Naive thymus-derived CD8-positive, alpha-beta T cell (primary cell): ENCODE measurements at regions not wholly inside any gene's neighbourhood (a gene's known extent, or its start where the extent isn't known, plus 50 kb on each side); places are given as distances from the start of the nearest gene placed in this dataset.

Experiments
- ATAC-seq, 2 donors: fragments of 150-1000 bp; cut with Tn5 transposase in 1 of 2; sonication (Bioruptor Pico), chemical (Tn5 transposase) in 1 of 2; 1 replicate in 1 of 2; 2 replicates in 1 of 2; pipeline ENCODE4 v1.10.0; 2021; ENCODE audit warnings: mild to moderate bottlenecking in 2 of 2, moderate library complexity in 2 of 2
- POLR2A ChIA-PET: fragments of 350-600 bp; sonication (Branson Sonifier 250); formaldehyde crosslinking; loops from one replicate; lab custom pipeline; 2021; ENCODE audit warnings: antibody characterized with exemption; lab: Charles Lee
- DNase-seq, 10 donors: peaks; one replicate each; pipeline versions ENCODE4 v3.0.0 to v3.0.0-alpha.2; 2020 to 2022
- H3K27ac Mint-ChIP-seq, 10 donors: one replicate each; pipeline ENCODE4 v1.8.0; 2020 to 2022; ENCODE audit warnings: mild to moderate bottlenecking in 10 of 10, mixed read lengths in 10 of 10, moderate library complexity in 4 of 10, inconsistent platforms in 1 of 10
- H3K27me3 Mint-ChIP-seq, 5 donors: one replicate each; pipeline ENCODE4 v1.8.0; 2021 to 2022; ENCODE audit warnings: mixed read lengths in 5 of 5
- H3K36me3 Mint-ChIP-seq, 3 donors: one replicate each; pipeline ENCODE4 v1.8.0; 2020 to 2022; ENCODE audit warnings: mixed read lengths in 3 of 3, mild to moderate bottlenecking in 2 of 3, inconsistent platforms in 1 of 3
- H3K4me1 Mint-ChIP-seq, 4 donors: one replicate each; pipeline ENCODE4 v1.8.0; 2021 to 2022; ENCODE audit warnings: mixed read lengths in 4 of 4
- H3K4me3 Mint-ChIP-seq, 10 donors: one replicate each; pipeline ENCODE4 v1.8.0; 2020 to 2022; ENCODE audit warnings: mild to moderate bottlenecking in 10 of 10, mixed read lengths in 10 of 10, moderate library complexity in 6 of 10, inconsistent platforms in 1 of 10
- H3K9me3 Mint-ChIP-seq, 9 donors: one replicate each; pipeline ENCODE4 v1.8.0; 2020 to 2022; ENCODE audit warnings: mixed read lengths in 9 of 9, mild to moderate bottlenecking in 3 of 9, inconsistent platforms in 1 of 9, moderate library complexity in 1 of 9

DNA sequence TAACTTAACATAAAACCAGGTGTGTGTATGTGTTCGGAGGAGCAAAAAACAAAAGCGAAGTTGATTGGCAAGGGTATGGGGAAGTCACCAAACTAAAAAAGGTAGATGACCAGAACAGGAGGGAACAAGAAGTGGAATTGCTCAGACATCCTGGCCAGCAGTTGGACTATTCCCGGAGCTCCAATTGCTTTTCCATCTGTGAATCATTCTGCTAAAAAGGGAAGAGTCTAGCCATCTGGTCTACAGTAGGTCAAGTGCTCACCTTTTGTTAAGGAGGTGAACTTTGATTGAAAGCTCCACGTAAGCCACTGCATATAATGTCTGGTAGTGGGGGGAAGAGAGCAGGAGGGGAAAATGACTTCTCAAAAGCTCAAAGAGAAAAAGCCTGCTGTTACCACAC lies 50.0 kb upstream of the BET1 start:
- Mint-ChIP-seq H3K4me1 (peaks cover 0 to 30% (median 1%) of the 10 kb centered on the region in 4 donors), H3K9me3 (peaks cover 0 to 11% (median 0%) of the 10 kb centered on the region in 9 donors), H3K27ac (peak overlapping the region in 1 of 10 donors; percentile 17), H3K4me3 (no peak overlapping the region), H3K27me3 (peaks cover 7 to 18% (median 16%) of the 10 kb centered on the region in 5 donors), H3K36me3 (no peaks in the 10 kb centered on the region)
- DNase-seq (no peak), ATAC-seq (no peak)
- POLR2A ChIA-PET, result no interaction called here

DNA sequence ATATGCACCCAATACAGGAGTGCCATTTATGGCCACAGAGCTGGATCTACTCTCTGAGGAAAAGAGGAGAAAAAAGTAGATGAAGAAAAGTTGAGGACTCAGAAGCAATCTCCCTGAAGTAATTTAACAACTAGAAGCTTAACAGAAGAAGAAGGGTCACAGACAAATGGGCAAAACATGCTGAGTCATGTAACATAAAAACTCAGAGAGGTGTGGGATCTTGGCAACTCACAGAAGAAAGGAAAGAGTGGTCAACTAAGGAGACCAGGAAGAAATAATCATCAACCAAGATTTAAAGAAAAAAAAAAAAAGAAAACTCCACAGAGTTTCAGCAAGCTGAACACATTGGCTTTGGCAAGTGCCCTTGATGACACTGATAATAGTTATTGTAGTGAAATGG lies 51.8 kb upstream of the BET1 start:
- ATAC-seq (no peak), DNase-seq (no peak)
- Mint-ChIP-seq H3K27me3 (peaks cover 8 to 17% (median 15%) of the 10 kb centered on the region in 5 donors), H3K27ac (no peak overlapping the region), H3K36me3 (no peaks in the 10 kb centered on the region), H3K4me3 (no peak overlapping the region), H3K9me3 (peaks cover 0 to 11% (median 0%) of the 10 kb centered on the region in 9 donors), H3K4me1 (peaks cover 0 to 16% (median 0%) of the 10 kb centered on the region in 4 donors)
- POLR2A ChIA-PET, result no interaction called here

DNA sequence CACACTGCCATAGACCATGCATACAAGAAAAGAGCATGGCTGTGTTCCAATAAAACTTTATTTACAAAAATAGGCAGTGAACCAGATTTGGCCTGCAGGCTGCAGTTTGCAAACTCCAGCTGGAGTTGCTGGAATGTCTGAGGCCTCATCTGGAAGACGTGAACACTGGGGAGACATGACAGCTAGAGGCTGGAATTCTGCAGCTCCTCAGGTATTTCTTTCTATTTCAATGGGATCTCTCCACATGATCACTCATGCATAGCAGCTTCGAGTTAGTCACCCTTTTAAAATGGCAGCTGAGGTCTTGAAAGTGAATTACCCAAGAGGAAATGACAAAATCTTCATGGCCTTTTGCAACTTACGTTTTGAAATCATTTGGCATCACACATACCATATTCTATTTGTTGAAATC lies 52.6 kb upstream of the BET1 start:
- no peak overlapping the region for H3K27ac Mint-ChIP-seq
- H3K36me3 Mint-ChIP-seq, result no peaks in the 10 kb centered on the region
- peaks cover 0 to 11% (median 0%) of the 10 kb centered on the region in 9 donors for H3K9me3 Mint-ChIP-seq
- POLR2A ChIA-PET, result no interaction called here
- no peak for ATAC-seq
- H3K4me3 Mint-ChIP-seq, result no peak overlapping the region
- no peak for DNase-seq
- peaks cover 0 to 14% (median 0%) of the 10 kb centered on the region in 4 donors for H3K4me1 Mint-ChIP-seq
- peaks cover 13 to 23% (median 17%) of the 10 kb centered on the region in 5 donors for H3K27me3 Mint-ChIP-seq

DNA sequence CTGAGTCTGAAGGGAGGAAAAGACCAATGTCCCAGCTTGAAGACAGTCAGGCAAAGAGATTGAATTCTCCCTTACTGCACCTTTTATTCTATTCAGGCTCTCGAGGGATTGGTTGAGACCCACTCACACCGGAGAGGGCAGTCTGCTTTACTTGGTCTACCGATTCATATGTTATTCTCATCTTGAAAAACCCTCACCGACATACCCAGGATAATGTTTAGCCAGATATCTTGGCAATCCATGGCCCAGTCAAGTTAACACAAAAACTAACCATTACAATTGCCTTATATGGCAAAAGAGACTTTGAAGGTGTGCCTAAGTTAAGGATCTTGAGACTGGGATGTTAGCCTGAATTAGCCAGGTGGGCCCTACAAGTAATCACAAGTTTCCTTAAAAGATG lies 53.8 kb upstream of the BET1 start:
- Mint-ChIP-seq H3K4me3 (no peak overlapping the region), H3K27ac (no peak overlapping the region), H3K4me1 (peaks cover 0 to 5% (median 0%) of the 10 kb centered on the region in 4 donors), H3K36me3 (no peaks in the 10 kb centered on the region), H3K9me3 (peaks cover 0 to 11% (median 0%) of the 10 kb centered on the region in 9 donors), H3K27me3 (peaks cover 17 to 34% (median 21%) of the 10 kb centered on the region in 5 donors)
- ATAC-seq (no peak), DNase-seq (no peak)
- POLR2A ChIA-PET, result no interaction called here

DNA sequence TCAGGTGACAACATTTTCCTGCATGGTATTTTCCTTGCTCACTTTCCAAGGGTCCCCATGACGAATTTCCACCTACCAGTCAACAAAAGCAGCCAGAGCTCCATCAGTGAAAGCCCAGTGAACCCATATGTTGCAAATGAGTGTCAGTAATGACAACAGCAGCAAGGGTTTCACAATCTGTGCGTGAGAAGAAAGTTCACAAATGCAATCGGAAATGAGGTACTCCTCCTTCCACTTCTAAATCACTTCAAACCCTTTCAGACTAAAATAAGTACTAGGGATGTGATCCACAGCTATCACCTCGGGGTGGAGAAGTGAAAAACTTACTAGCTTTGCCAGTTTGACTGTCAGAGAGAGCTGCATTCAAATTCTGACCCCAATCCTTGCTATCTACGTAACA lies 55.6 kb upstream of the BET1 start:
- Mint-ChIP-seq H3K27ac (no peak overlapping the region), H3K27me3 (peaks cover 19 to 28% (median 23%) of the 10 kb centered on the region in 5 donors), H3K36me3 (no peaks in the 10 kb centered on the region), H3K9me3 (peaks cover 0 to 11% (median 0%) of the 10 kb centered on the region in 9 donors), H3K4me3 (no peak overlapping the region), H3K4me1 (peaks cover 0 to 4% (median 0%) of the 10 kb centered on the region in 4 donors)
- DNase-seq, result no peak
- ATAC-seq, result no peak
- POLR2A ChIA-PET, result no interaction called here

DNA sequence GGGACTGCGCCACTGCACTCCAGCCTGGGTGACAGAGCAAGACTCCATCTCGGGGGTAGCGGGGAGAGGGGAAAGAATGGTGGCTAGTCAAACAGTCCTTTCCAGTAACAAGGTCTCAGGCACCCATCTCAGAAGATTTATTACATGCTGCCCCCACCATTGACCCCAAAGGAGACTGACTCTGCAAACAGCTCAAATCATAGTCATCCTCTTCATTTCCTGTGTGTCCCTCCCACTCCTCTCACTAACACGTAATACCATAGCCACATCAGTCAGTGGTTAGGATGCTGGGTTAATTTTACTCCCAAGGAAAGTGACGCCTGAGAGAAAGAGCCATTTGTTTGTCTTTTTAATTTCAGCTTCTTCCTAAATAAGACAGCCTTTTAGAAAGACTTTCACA lies 56.6 kb upstream of the BET1 start:
- Mint-ChIP-seq H3K27ac (no peak overlapping the region), H3K4me1 (peaks cover 0 to 11% (median 2%) of the 10 kb centered on the region in 4 donors), H3K9me3 (peaks cover 0 to 7% (median 0%) of the 10 kb centered on the region in 9 donors), H3K4me3 (no peak overlapping the region), H3K36me3 (no peaks in the 10 kb centered on the region), H3K27me3 (peaks cover 19 to 25% (median 22%) of the 10 kb centered on the region in 5 donors)
- POLR2A ChIA-PET, result no interaction called here
- ATAC-seq, result no peak
- no peak for DNase-seq

DNA sequence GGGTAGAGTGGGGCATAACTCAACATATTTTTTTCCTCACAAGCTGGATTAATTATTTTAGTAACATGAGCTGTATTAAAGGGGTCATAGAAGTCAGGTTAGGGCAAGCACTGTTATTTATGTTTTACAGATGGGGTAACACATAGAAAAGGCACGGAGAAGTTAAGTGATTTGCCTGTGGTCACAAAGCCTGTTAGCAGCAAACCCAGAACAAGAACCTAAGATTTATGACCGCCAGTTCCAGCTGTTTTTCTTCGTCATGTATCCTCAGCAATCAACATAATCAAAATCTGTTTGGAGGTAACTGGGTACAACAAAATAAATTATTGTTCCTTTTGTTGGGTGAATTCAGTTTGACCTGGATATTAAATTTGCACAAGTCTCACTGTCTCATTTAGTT lies 57.2 kb upstream of the BET1 start:
- no peak for ATAC-seq
- DNase-seq, result no peak
- Mint-ChIP-seq H3K27ac (no peak overlapping the region), H3K9me3 (peaks cover 0 to under 1% (median 0%) of the 10 kb centered on the region in 9 donors), H3K4me1 (peaks cover 0 to 11% (median 2%) of the 10 kb centered on the region in 4 donors), H3K4me3 (no peak overlapping the region), H3K36me3 (no peaks in the 10 kb centered on the region), H3K27me3 (peaks cover 17 to 25% (median 24%) of the 10 kb centered on the region in 5 donors)
- POLR2A ChIA-PET, result no interaction called here

DNA sequence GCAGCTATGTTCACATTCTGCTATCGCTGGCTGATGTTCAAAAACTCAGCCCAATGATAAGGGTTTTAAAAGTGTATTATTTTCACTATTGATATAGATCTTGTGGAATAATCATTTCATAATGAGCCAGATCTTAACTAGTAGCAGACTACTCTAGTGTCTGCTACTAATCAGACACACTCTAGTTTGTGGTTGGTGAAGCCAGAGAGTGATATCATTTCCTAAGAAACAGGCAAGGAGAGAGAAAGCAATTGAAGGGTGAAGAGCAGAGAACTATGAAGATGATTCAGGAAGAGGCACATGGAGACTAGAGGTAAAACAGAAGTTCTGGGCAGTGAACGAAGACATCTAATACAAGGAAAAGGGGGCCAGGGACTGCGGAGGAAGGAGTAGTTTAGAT lies 58.2 kb upstream of the BET1 start:
- no peak for ATAC-seq
- Mint-ChIP-seq H3K27me3 (peaks cover 17 to 27% (median 26%) of the 10 kb centered on the region in 5 donors), H3K27ac (no peak overlapping the region), H3K4me3 (no peak overlapping the region), H3K36me3 (no peaks in the 10 kb centered on the region), H3K4me1 (peaks cover 0 to 11% (median 2%) of the 10 kb centered on the region in 4 donors), H3K9me3 (no peaks in the 10 kb centered on the region)
- POLR2A ChIA-PET, result no interaction called here
- no peak for DNase-seq

DNA sequence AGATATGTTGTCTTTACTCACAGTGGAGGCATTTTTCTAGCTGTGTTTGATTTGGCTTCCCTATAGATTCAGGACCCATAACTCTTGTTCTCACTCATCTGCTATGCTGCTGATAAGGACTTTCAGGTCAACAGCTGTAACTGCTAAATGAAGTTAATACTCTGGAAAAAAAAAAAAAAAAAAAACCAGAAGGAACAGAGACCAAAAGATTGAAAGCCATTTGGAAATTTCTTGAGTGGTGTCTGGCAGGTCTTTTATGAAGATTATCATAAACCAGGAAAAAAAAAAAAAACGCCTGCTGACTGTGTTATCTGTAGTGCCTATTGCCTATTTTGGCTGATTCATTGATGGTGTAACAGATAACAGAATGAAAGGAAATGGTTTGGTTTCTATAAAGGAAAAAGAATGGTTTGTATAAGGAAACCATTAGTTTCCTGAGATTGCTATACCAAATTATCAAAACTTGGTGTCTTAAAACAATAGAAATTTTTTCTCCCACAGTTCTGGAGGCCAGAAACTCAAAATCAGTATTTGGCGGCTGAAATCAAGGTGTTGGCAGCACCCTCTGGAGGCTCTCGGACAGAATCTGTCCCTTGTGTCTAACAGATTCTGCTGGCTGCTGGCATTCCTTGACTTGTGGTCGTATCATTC lies 60.5 kb upstream of the BET1 start:
- Mint-ChIP-seq H3K4me3 (no peak overlapping the region), H3K4me1 (peaks cover 0 to 15% (median 2%) of the 10 kb centered on the region in 4 donors), H3K9me3 (no peaks in the 10 kb centered on the region), H3K27ac (no peak overlapping the region), H3K27me3 (peaks cover 15 to 44% (median 31%) of the 10 kb centered on the region in 5 donors), H3K36me3 (no peaks in the 10 kb centered on the region)
- DNase-seq, result no peak
- POLR2A ChIA-PET, result interaction anchor here (0.7 kb wide), 1 partner anchor 20 kb away, joined by 3 read pairs; no protein-coding TSS in a partner anchor
- ATAC-seq, result no peak

DNA sequence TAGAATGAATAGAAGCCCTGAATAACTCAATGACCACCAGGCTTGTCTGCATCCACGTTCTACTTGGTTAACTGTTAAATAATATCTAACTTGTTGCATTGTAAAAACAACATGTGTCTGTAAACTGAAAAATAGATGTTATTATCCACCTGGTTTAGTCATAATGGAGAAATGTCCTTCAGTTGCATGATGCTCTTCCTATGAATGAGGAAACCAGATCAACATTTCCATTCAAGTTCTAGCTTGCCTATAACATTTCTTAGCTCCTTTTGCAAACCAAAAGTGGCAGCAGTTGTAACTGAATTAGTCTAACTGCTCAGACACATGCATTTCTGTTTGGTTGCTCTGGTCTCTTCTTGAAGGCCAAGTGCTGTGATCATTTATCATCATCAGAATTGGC lies 62.9 kb upstream of the BET1 start:
- peaks cover 13 to 42% (median 22%) of the 10 kb centered on the region in 5 donors for H3K27me3 Mint-ChIP-seq
- no peak overlapping the region for H3K4me3 Mint-ChIP-seq
- ATAC-seq (no peak), DNase-seq (no peak)
- peaks cover 0 to 15% (median 2%) of the 10 kb centered on the region in 4 donors for H3K4me1 Mint-ChIP-seq
- POLR2A ChIA-PET, result no interaction called here
- no peak overlapping the region for H3K27ac Mint-ChIP-seq
- no peaks in the 10 kb centered on the region for H3K9me3 Mint-ChIP-seq
- H3K36me3 Mint-ChIP-seq, result no peaks in the 10 kb centered on the region

DNA sequence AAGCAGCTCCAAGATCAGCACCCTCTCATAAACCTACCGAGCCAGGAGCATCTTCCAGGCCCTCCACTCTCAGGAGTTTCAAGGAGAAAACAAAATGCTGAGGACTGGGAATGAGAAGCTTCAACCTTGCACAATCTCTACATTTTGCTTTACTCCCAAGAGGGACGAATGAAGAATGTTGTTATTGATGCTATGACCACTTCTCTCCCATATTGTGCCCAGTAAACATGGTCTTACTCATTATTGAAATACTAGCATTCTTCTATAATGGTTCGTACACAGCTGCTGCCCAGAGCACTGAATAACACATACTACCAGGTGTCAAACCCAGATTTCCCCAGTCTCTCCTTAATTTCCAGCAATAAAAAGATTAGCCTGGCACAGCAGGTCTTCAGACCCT lies 63.4 kb upstream of the BET1 start:
- no peak overlapping the region for H3K27ac Mint-ChIP-seq
- H3K4me1 Mint-ChIP-seq, result peaks cover 0 to 15% (median 2%) of the 10 kb centered on the region in 4 donors
- peaks cover 10 to 37% (median 18%) of the 10 kb centered on the region in 5 donors for H3K27me3 Mint-ChIP-seq
- no peak overlapping the region for H3K4me3 Mint-ChIP-seq
- DNase-seq, result no peak
- no peaks in the 10 kb centered on the region for H3K36me3 Mint-ChIP-seq
- POLR2A ChIA-PET, result no interaction called here
- no peak for ATAC-seq
- H3K9me3 Mint-ChIP-seq, result no peaks in the 10 kb centered on the region

DNA sequence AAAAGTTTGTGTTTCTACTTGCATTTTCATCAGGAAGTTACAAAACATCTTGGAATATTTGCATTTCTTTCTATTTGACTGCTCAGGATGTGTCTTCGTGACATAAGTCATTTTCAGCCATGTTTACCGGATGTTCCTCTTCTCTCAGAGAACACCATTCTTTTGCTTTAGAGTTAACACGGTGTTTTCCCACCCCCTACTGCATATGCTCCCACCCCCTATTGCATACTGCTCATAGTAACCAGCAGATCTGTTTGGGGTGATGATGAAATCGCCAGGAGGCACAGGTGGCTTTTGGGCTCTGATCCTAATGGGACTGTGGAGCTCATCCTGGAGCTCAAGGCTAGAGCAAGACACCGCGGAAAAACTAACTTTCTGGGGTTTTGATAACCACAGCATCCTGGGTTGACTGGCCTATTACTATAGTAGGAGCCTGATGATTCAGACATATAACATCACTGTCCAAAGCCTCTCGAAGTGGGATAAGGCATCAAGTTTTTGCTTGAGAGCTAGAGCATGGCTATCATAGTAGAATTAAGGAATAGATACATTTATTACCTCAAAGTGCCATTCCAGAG lies 65.1 kb upstream of the BET1 start:
- no peaks in the 10 kb centered on the region for H3K36me3 Mint-ChIP-seq
- POLR2A ChIA-PET, result no interaction called here
- H3K27me3 Mint-ChIP-seq, result peaks cover 3 to 34% (median 14%) of the 10 kb centered on the region in 5 donors
- ATAC-seq (no peak), DNase-seq (no peak)
- H3K4me1 Mint-ChIP-seq, result peaks cover 0 to 15% (median 2%) of the 10 kb centered on the region in 4 donors
- no peak overlapping the region for H3K4me3 Mint-ChIP-seq
- no peaks in the 10 kb centered on the region for H3K9me3 Mint-ChIP-seq
- no peak overlapping the region for H3K27ac Mint-ChIP-seq

DNA sequence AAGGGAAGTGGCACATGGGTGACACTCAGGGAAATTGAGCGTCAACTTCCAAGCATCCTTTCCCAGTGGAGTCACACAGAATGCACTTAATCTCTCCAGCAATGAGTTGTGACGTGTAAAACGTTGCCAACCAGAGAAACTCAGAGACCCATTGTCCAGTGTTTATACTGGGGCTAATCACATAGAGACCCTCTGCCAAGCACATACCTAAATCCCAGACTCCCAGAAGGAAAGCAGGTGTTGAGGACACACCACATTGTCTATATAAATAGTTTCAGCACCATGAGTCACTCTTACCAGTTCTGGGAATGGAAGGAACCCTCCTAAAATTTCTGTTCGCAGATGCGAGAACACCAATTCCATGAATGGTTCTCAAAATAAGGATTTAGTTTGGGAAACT lies 76.4 kb upstream of the BET1 start:
- Mint-ChIP-seq H3K27me3 (peaks cover 0 to 25% (median 9%) of the 10 kb centered on the region in 5 donors), H3K36me3 (no peaks in the 10 kb centered on the region), H3K4me1 (no peaks in the 10 kb centered on the region), H3K27ac (no peak overlapping the region), H3K4me3 (no peak overlapping the region), H3K9me3 (no peaks in the 10 kb centered on the region)
- DNase-seq, result no peak
- POLR2A ChIA-PET, result no interaction called here
- ATAC-seq, result no peak
